NCI-H187 treated with DMSO at 0.1 percent for 48 hours (cell line): ENCODE measurements at regions not wholly inside any gene's neighbourhood (a gene's known extent, or its start where the extent isn't known, plus 50 kb on each side); places are given as distances from the start of the nearest gene placed in this dataset.
"Not testable (repeated sequence)": the region's sequence is repeated elsewhere in the genome, so short reads cannot be mapped to it uniquely, and the experiment has no call there.

Experiments
- DNase-seq: peaks from one replicate; lab custom pipeline; 2025; lab: John Stamatoyannopoulos, UW

DNA sequence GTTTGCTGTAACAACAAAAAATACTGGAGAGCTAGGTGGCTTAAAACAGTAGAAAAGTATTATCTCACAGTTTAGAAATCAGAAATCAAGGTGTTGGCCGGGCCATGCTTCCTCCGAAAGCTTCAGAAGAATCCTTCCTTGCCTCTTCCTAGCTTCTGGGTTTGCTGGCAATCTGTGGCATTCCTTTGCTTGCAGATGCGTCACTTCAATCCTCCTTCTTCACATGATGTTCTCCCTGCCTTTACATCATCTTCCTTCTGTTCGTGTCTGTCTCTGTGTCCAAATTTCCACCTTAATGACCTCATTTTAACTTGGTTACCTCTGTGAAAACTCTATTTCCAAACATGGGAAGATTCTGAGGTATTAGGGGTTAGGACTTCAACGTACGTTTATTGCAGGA is 90.4 kb upstream of the CHD1 start:
- DNase-seq, result no peak

DNA sequence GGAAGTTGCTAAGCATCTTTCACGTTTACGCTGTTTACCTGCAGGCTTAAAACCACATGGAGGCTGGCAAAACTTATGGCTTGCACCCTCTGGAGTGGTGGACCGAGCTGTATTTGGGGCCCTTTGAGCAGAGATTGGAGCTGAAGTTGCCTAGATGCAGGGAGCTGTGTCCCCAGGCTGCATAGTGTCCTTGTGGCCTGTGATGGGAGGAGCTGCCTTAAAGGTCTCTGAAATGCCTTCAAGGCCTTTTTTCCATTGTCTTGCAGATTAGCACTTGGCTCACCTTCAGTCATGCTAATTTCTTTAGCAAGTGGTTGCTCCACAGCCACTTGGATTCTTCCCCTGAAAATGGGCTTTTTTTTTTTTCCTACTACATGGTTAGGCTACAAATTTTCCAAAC is 81.5 kb upstream of the CHD1 start:
- DNase-seq, result no peak

DNA sequence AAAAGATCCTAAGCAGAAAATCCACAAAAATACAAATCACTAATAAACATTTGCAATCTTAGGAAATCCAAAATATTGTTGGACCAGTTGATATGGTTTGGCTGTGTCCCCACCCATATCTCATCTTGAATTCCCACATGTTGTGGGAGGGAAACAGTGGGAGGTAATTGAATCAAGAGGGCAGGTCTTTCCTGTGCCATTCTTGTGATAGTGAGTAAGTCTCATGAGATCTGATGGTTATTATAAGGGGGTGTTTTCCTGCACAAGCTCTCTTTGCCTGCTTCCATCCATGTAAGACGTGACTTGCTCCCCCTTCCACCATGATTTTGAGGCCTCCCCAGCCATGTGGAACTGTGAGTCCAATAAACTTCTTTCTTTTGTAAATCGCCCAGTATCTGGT is 79.2 kb upstream of the CHD1 start:
- DNase-seq, result not testable (repeated sequence)

DNA sequence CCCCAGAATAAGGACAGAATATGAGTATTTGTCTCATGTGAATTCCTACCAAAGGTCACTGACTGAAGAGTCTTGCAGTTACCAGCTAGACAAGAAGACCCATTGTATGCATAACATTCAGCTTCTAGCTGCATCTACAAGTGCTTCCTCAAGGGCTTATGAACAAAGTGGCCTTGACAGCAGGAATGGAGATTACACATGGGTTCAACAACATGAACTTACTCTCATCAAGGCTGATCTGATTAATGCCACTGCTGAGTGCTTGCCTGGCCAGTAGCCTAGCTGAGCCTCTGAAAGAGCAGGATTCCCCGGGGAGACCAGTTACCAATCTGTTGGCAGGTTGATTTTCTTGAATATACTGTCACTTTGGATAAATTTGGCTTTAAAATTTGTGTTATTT is 76.7 kb upstream of the CHD1 start:
- no peak for DNase-seq

DNA sequence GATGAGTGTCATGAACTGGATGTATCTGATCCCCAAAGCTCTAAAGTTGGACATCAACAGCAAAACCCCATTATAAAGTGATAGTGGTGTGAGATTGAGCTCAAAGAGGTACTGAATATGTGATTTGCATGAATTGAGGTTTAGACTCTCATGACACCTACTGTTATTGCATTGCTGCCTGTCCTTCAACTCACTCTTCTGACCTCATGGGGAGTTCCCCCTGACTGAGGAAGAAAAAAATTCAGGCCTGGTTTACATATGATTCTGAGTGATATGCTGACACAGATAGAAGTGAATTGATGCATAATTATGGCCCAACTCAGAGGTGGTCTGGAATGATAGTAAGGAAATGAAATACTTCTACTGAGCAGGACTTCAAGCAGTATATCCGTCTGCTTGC is 76.2 kb upstream of the CHD1 start:
- no peak for DNase-seq

DNA sequence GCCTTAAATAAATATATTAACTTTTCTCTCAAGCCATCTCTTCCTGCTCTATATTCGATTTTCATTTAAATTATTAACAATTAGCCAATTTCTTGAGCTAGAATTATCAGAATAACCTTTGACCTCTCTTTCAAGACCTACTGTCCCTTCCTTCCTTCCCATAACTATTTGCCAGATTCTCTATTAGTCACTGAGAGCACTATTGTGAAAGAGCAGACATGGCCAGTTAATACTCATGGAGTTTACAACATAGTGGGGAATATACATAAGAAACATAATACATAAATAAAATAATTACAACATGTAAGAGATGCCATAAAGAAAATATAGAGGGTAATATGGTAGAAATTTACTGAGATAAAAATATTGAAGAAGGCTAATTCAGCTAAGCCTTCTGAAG is 72.1 kb upstream of the CHD1 start:
- DNase-seq, result no peak

DNA sequence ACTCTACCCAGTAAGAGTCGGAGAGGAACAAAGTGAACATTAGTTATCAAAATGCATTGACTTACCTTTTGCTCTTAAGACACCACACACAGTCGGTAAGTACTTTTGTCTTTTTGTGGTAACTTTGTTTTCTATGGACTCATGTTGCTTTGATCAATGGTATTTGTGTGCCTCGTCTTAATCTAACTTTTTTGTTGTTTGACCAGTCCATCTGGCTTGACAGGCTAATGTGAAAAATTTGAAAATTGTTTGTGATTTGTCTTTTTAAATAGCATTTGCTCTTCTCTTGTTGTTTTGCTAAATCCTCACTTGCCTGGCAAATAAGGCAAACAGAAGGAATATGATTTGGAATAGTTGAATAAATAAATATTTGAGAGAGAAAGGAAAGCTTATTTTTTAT is 71.4 kb upstream of the CHD1 start:
- DNase-seq, result no peak

DNA sequence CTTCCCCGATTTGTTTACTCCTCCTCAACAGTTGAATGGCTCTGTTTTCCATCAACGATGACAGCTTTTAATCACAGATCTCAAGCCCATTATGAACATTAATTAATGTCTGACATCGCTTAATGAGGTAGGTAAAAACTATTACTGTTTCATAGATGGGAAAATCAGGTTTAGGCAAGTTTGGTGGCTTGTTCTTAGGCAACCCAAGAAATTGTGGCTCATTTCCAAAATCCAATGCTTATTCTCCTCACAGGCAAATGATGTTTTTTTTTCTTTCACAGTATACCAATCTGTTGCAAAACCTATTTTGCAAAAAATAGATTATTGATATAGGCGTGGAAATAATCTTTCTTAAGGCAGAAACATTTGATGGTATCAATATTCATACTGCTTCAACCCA is 70.8 kb upstream of the CHD1 start:
- no peak for DNase-seq

DNA sequence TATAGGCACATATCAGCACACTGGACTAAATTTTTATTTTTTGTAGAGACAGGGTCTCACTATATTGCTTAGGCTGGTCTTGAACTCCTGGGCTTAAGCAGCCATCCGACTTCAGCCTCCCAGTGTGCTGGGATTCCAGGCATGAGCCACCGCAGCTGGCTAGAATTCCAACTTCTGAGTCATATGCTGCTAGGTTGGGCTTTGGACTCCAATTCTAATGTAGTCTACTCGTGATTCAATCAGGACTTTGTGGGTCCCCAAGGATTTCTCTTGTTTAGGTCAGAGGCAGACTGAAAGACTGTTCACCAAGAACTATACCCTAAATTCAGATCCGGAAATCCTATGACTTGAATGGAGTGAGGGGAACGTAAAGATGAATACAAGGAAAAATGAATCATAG is 68.2 kb upstream of the CHD1 start:
- DNase-seq, result no peak

DNA sequence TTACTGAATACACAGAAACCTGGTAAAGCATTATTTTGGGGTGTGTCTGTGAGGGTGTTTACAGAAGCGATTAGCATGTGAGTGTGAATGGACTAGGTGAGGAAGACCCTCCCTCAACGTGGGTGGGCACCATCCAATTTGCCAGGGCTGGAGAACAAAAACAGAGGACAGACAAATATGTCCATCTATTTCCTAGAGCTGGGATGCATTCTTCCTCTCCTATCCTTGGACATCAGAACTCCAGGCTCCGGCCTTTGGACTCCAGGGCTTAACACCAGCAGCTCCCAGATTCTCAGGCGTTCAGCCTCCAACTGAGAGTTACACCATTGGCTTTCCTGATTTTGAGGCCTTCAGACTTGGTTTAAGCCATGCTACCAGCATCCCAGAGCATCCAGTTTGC is 65.8 kb upstream of the CHD1 start:
- no peak for DNase-seq

DNA sequence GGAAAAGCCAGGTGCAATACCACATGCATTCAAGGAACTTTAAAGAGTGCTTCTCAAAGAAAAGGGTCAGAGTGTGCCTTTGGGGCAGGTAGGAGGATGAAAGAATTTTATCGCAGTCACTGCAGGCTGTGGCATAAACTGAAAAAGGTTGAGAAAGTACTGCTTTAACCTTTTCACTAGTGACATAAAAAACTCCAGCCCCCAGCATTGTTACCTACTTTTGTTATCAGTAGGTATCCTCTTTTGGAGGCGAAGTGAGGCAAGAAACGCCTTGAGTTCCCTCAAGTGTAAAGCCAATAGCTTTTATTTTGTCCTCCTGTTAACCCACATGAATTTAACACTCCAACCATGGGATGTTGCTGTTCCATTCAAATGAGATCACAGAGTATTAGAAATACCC is 64.7 kb upstream of the CHD1 start:
- no peak for DNase-seq

DNA sequence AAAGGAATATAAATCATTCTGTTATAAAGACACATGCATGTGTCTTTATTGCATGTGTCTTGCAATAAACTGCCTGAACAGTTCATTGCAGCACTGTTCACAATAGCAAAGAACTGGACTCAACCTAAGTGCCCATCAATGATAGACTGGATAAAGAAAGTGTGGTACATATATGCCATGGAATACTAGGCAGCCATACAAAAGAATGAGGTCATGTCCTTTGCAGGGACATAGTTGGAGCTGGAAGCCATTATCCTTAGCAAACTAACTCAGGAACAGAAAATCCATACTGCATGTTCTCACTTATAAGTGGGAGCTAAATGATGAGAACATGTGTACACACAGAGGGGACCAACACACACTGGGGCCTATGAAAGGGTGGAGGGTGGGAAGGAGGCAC is 63.7 kb upstream of the CHD1 start:
- no peak for DNase-seq

DNA sequence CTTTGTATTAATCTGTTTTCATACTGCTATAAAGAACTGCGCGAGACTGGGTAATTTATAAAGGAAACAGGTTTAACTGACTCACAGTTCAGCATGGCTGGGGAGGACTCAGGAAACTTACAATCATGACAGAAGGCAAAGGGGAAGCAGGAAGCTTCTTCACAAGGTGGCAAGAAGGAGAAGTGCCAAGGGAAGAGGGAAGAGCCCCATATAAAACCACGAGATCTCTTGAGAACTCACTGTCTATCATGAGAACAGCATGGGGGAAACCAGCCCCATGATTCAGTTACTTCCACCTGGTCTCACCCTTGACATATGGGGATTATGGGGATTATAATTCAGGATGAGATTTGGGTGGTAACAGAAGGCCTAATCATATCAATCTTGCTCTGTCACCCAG is 60.9 kb upstream of the CHD1 start:
- no peak for DNase-seq

DNA sequence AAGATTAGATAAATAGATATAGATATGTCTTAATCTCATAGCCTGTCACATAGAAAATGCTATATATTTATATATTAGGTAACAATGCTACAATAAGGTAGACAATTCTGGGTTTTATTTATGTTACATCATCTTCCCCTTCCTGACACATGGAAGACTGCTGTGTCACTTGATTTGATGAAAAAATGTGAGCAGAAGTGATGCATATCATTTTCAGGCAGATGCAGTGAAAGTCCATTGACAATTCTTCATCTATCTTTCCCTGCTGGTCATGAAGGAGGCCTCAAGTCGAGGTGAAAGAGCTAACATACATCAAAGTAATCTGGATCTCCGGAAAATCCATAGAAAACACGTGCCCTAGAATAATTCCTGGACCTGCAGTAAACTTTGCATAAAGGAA is 57.8 kb upstream of the CHD1 start:
- DNase-seq, result no peak

DNA sequence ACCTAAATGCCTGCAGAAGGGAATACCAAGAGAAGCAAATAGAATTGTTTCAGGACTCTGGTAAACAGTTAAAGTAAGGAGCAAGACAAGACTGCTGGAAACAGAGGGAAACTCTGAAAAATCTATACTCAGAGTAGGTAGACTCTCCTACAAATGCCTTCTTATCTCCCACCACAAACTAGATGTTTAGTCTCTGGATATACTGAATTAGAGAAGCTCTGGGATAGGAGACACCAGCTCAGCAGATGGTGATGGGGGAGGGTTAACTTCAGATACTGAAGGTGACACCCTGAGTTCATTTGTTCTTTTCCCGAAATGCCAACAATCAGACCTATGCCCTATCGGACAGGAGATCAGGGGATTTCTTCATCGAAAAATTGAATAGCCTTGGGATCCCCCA is 54.1 kb upstream of the CHD1 start:
- DNase-seq, result no peak
